A673 (cell line): ENCODE measurements at regions not wholly inside any gene's neighbourhood (a gene's known extent, or its start where the extent isn't known, plus 50 kb on each side); places are given as distances from the start of the nearest gene placed in this dataset.
"Not testable (repeated sequence)": the region's sequence is repeated elsewhere in the genome, so short reads cannot be mapped to it uniquely, and the experiment has no call there.

ENCODE experiments used
- BruUV-seq: library from RNA; stranded (reverse); fragments of 400-500 nt; replicated peaks from 2 replicates; lab custom pipeline; 2021; lab: Mats Ljungman, UMichigan
- CTCF ChIA-PET: fragments of 300-600 bp; sonication (Branson Sonifier 250); formaldehyde crosslinking; loops from one replicate; lab custom pipeline; 2022; ENCODE audit warnings: antibody characterized with exemption; lab: Charles Lee
- POLR2A ChIA-PET: fragments of 300-600 bp; sonication (Branson Sonifier 250); formaldehyde crosslinking; loops from one replicate; lab custom pipeline; 2022; ENCODE audit warnings: antibody characterized with exemption; ENCODE audit not compliant: low non-redundant PET; lab: Charles Lee
- DNase-seq: peaks from one replicate; pipeline ENCODE4 v3.0.0-alpha.2; 2015; ENCODE audit warnings: low spot score
- H3K27ac ChIP-seq: fragments of 200-600 bp; sonication (generic); 2 replicates; pipeline ENCODE4 v1.5.1; 2016; ENCODE audit warnings: mixed run types, low read depth, mild to moderate bottlenecking, mixed read lengths, antibody characterized with exemption, low read length; ENCODE audit not compliant: poor library complexity, severe bottlenecking
- H3K27me3 ChIP-seq: fragments of 200-600 bp; sonication (generic); replicated peaks from 2 replicates; pipeline ENCODE4 v1.6.1; 2017; ENCODE audit warnings: mixed run types, low read depth, mild to moderate bottlenecking, mixed read lengths, antibody characterized with exemption, low read length; ENCODE audit not compliant: insufficient read depth, poor library complexity
- H3K36me3 ChIP-seq: fragments of 200-600 bp; sonication (generic); 2 replicates; pipeline ENCODE4 v1.6.1; 2016; ENCODE audit warnings: mixed run types, mild to moderate bottlenecking, mixed read lengths, antibody characterized with exemption, low read length; ENCODE audit not compliant: insufficient read depth, poor library complexity, severe bottlenecking
- H3K4me1 ChIP-seq: fragments of 200-600 bp; sonication (generic); 2 replicates; pipeline ENCODE4 v1.6.1; 2017; ENCODE audit warnings: mixed run types, mild to moderate bottlenecking, mixed read lengths, antibody characterized with exemption, low read length; ENCODE audit not compliant: insufficient read depth, poor library complexity, severe bottlenecking
- H3K4me3 ChIP-seq: fragments of 200-600 bp; sonication (generic); 2 replicates; pipeline ENCODE4 v1.5.1; 2016; ENCODE audit warnings: low read depth, mixed run types, mild to moderate bottlenecking, mixed read lengths, low read length; ENCODE audit not compliant: poor library complexity, severe bottlenecking
- H3K9me3 ChIP-seq: fragments of 200-600 bp; sonication (generic); 2 replicates; pipeline ENCODE4 v1.6.1; 2016; ENCODE audit warnings: mixed run types, low read depth, mild to moderate bottlenecking, mixed read lengths, antibody characterized with exemption, low read length; ENCODE audit not compliant: poor library complexity, severe bottlenecking
- CTCF ChIP-seq: fragments of 300-800, 200-600 bp; sonication (generic); conservative IDR thresholded peaks from 2 replicates; pipeline ENCODE4 v1.5.1; 2017; ENCODE audit warnings: low read depth, mild to moderate bottlenecking, antibody characterized with exemption, low read length, moderate library complexity, mixed read lengths
- EZH2 ChIP-seq: fragments of 200-600 bp; sonication (generic); IDR thresholded peaks from 2 replicates; pipeline ENCODE4 v1.6.1; 2017; ENCODE audit warnings: borderline replicate concordance, low read depth, mild to moderate bottlenecking, mixed read lengths, antibody characterized with exemption, low read length; ENCODE audit not compliant: poor library complexity, severe bottlenecking
- intact Hi-C: fragments of 100-400 bp; cut with micrococcal nuclease; formaldehyde crosslinking; loops from one replicate; pipeline ENCODE4 v1.10.0; 2022; ENCODE audit not compliant: unreplicated experiment

GRCh38 chr7:35865287-35865686 lies 64.4 kb downstream of the SEPTIN7 start:
- Histone ChIP-seq H3K36me3 (peaks cover 30% of the 10 kb centered on the region), H3K4me1 (no peaks in the 10 kb centered on the region), H3K4me3 (no peak overlapping the region), H3K27me3 (no peaks in the 10 kb centered on the region), H3K27ac (no peak overlapping the region), H3K9me3 (no peaks in the 10 kb centered on the region)
- ChIA-PET POLR2A (no interaction called here), CTCF (no interaction called here)
- no peak for TF ChIP-seq CTCF
- TF ChIP-seq EZH2: no peak
- intact Hi-C loops: no loop called here
- DNase-seq: no peak
- no TSS peak for BruUV-seq

GRCh38 chr7:35866186-35866585 lies 65.3 kb downstream of the SEPTIN7 start:
- peaks cover 3% of the 10 kb centered on the region for H3K4me1 ChIP-seq
- intact Hi-C loops: no loop called here
- BruUV-seq: no TSS peak
- H3K27ac ChIP-seq: no peak overlapping the region
- H3K36me3 ChIP-seq: peaks cover 30% of the 10 kb centered on the region
- ChIA-PET CTCF (no interaction called here), POLR2A (no interaction called here)
- TF ChIP-seq EZH2 (no peak), CTCF (no peak)
- no peaks in the 10 kb centered on the region for H3K27me3 ChIP-seq
- H3K4me3 ChIP-seq: no peak overlapping the region
- no peaks in the 10 kb centered on the region for H3K9me3 ChIP-seq
- no peak for DNase-seq

- H3K4me3 ChIP-seq, H3K27me3 ChIP-seq, DNase-seq, H3K4me1 ChIP-seq, H3K9me3 ChIP-seq, CTCF ChIA-PET, intact Hi-C loops, POLR2A ChIA-PET, BruUV-seq, H3K27ac ChIP-seq: not testable (repeated sequence)
- peaks cover 23% of the 10 kb centered on the region for H3K36me3 ChIP-seq
Measured at GRCh38 chr7:35869117-35869516, 68.3 kb downstream of the SEPTIN7 start.

GRCh38 chr7:35869810-35870209 lies 69.0 kb downstream of the SEPTIN7 start:
- ChIA-PET CTCF (no interaction called here), POLR2A (no interaction called here)
- DNase-seq: no peak
- no peaks in the 10 kb centered on the region for H3K27me3 ChIP-seq
- H3K4me3 ChIP-seq: no peak overlapping the region
- no peaks in the 10 kb centered on the region for H3K9me3 ChIP-seq
- H3K4me1 ChIP-seq: peaks cover 12% of the 10 kb centered on the region
- H3K27ac ChIP-seq: no peak overlapping the region
- intact Hi-C loops: loop anchor here (10.0 kb wide), 1 partner anchor 65 kb away; the partner anchor contains the start of gene SEPTIN7
- peaks cover 16% of the 10 kb centered on the region for H3K36me3 ChIP-seq
- TF ChIP-seq CTCF (no peak), EZH2 (no peak)
- no TSS peak for BruUV-seq
